ENCODE measurements at regions not wholly inside any gene's neighbourhood (a gene's known extent, or its start where the extent isn't known, plus 50 kb on each side); places are given as distances from the start of the nearest gene placed in this dataset.

- no peak overlapping the region for H3K27ac Mint-ChIP-seq
- H3F3A ChIP-seq (replicated peaks; ENCODE audit: low read depth) = no peaks in the 10 kb centered on the region
- H4K20me1 ChIP-seq (replicated peaks; ENCODE audit: insufficient read depth) = no peaks in the 10 kb centered on the region
- H3K4me1 Mint-ChIP-seq = peaks cover 4% of the 10 kb centered on the region; the same call in 2 of the 3 replicates
- H3K9me2 ChIP-seq (ENCODE audit: insufficient read depth) = 0 out of 2 replicates have a peak, but pooled peaks cover 3% of the 10 kb centered on the region
- H3K4me2 ChIP-seq = no peak overlapping the region
- ATAC-seq = no peak
- H3K4me1 ChIP-seq (ENCODE audit: insufficient read depth) = peaks cover 2% of the 10 kb centered on the region; the same call in 1 of the 2 replicates
- H3K27me3 Mint-ChIP-seq (ENCODE audit: insufficient read depth, low read depth, poor library complexity) = peaks cover 3% of the 10 kb centered on the region
- no peaks in the 10 kb centered on the region for H3K36me3 ChIP-seq (ENCODE audit: insufficient read depth)
- H3K4me3 ChIP-seq = no peak overlapping the region
- H3K36me3 Mint-ChIP-seq (ENCODE audit: low read depth) = no peaks in the 10 kb centered on the region
- DNase-seq (ENCODE audit: low spot score) = no peak
- no peaks in the 10 kb centered on the region for H3K79me2 ChIP-seq (replicated peaks; ENCODE audit: insufficient read depth)
- peaks cover 3% of the 10 kb centered on the region; the same call in 2 of the 3 replicates for H3K9me3 Mint-ChIP-seq
- H3K27ac ChIP-seq (ENCODE audit: low read depth) = no peak overlapping the region
- H3K4me3 Mint-ChIP-seq = no peak overlapping the region
- no peaks in the 10 kb centered on the region for H3K27me3 ChIP-seq (ENCODE audit: insufficient read depth)
- TF ChIP-seq, protein P1, sequence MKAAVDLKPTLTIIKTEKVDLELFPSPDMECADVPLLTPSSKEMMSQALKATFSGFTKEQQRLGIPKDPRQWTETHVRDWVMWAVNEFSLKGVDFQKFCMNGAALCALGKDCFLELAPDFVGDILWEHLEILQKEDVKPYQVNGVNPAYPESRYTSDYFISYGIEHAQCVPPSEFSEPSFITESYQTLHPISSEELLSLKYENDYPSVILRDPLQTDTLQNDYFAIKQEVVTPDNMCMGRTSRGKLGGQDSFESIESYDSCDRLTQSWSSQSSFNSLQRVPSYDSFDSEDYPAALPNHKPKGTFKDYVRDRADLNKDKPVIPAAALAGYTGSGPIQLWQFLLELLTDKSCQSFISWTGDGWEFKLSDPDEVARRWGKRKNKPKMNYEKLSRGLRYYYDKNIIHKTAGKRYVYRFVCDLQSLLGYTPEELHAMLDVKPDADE (IDR thresholded peaks at IDR 0.05) = no peak
- TF ChIP-seq ZNF114 (CRISPR knock-in tag; IDR thresholded peaks at IDR 0.05) (no peak), ZNF331 (CRISPR knock-in tag; IDR thresholded peaks at IDR 0.05; ENCODE audit: low read depth) (no peak), CREB1 (CRISPR knock-in tag; IDR thresholded peaks at IDR 0.05; ENCODE audit: low read depth) (no peak), EZH2phosphoT487 (IDR thresholded peaks at IDR 0.05; ENCODE audit: unreplicated experiment) (no peak), POLR2AphosphoS5 (IDR thresholded peaks at IDR 0.05; ENCODE audit: low read depth) (no peak), EZH2 (IDR thresholded peaks at IDR 0.05; ENCODE audit: low read depth, unreplicated experiment) (no peak), CTCF (conservative IDR thresholded peaks at IDR 0.05; ENCODE audit: low read depth in 2 of 2) (no peak), STAT1 (IDR thresholded peaks at IDR 0.05; ENCODE audit: unreplicated experiment) (no peak), JUNB (IDR thresholded peaks at IDR 0.05; ENCODE audit: unreplicated experiment) (no peak), NANOG (IDR thresholded peaks at IDR 0.05; ENCODE audit: borderline replicate concordance) (no peak)
- TF ChIP-seq, protein P2, sequence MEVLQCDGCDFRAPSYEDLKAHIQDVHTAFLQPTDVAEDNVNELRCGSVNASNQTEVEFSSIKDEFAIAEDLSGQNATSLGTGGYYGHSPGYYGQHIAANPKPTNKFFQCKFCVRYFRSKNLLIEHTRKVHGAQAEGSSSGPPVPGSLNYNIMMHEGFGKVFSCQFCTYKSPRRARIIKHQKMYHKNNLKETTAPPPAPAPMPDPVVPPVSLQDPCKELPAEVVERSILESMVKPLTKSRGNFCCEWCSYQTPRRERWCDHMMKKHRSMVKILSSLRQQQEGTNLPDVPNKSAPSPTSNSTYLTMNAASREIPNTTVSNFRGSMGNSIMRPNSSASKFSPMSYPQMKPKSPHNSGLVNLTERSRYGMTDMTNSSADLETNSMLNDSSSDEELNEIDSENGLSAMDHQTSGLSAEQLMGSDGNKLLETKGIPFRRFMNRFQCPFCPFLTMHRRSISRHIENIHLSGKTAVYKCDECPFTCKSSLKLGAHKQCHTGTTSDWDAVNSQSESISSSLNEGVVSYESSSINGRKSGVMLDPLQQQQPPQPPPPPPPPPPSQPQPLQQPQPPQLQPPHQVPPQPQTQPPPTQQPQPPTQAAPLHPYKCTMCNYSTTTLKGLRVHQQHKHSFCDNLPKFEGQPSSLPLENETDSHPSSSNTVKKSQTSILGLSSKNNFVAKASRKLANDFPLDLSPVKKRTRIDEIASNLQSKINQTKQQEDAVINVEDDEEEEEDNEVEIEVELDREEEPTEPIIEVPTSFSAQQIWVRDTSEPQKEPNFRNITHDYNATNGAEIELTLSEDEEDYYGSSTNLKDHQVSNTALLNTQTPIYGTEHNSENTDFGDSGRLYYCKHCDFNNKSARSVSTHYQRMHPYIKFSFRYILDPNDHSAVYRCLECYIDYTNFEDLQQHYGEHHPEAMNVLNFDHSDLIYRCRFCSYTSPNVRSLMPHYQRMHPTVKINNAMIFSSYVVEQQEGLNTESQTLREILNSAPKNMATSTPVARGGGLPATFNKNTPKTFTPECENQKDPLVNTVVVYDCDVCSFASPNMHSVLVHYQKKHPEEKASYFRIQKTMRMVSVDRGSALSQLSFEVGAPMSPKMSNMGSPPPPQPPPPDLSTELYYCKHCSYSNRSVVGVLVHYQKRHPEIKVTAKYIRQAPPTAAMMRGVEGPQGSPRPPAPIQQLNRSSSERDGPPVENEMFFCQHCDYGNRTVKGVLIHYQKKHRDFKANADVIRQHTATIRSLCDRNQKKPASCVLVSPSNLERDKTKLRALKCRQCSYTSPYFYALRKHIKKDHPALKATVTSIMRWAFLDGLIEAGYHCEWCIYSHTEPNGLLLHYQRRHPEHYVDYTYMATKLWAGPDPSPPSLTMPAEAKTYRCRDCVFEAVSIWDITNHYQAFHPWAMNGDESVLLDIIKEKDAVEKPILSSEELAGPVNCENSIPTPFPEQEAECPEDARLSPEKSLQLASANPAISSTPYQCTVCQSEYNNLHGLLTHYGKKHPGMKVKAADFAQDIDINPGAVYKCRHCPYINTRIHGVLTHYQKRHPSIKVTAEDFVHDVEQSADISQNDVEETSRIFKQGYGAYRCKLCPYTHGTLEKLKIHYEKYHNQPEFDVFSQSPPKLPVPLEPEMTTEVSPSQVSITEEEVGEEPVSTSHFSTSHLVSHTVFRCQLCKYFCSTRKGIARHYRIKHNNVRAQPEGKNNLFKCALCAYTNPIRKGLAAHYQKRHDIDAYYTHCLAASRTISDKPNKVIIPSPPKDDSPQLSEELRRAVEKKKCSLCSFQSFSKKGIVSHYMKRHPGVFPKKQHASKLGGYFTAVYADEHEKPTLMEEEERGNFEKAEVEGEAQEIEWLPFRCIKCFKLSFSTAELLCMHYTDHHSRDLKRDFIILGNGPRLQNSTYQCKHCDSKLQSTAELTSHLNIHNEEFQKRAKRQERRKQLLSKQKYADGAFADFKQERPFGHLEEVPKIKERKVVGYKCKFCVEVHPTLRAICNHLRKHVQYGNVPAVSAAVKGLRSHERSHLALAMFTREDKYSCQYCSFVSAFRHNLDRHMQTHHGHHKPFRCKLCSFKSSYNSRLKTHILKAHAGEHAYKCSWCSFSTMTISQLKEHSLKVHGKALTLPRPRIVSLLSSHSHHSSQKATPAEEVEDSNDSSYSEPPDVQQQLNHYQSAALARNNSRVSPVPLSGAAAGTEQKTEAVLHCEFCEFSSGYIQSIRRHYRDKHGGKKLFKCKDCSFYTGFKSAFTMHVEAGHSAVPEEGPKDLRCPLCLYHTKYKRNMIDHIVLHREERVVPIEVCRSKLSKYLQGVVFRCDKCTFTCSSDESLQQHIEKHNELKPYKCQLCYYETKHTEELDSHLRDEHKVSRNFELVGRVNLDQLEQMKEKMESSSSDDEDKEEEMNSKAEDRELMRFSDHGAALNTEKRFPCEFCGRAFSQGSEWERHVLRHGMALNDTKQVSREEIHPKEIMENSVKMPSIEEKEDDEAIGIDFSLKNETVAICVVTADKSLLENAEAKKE (CRISPR knock-in tag; IDR thresholded peaks at IDR 0.05) = no peak
- TF ChIP-seq, protein P3, sequence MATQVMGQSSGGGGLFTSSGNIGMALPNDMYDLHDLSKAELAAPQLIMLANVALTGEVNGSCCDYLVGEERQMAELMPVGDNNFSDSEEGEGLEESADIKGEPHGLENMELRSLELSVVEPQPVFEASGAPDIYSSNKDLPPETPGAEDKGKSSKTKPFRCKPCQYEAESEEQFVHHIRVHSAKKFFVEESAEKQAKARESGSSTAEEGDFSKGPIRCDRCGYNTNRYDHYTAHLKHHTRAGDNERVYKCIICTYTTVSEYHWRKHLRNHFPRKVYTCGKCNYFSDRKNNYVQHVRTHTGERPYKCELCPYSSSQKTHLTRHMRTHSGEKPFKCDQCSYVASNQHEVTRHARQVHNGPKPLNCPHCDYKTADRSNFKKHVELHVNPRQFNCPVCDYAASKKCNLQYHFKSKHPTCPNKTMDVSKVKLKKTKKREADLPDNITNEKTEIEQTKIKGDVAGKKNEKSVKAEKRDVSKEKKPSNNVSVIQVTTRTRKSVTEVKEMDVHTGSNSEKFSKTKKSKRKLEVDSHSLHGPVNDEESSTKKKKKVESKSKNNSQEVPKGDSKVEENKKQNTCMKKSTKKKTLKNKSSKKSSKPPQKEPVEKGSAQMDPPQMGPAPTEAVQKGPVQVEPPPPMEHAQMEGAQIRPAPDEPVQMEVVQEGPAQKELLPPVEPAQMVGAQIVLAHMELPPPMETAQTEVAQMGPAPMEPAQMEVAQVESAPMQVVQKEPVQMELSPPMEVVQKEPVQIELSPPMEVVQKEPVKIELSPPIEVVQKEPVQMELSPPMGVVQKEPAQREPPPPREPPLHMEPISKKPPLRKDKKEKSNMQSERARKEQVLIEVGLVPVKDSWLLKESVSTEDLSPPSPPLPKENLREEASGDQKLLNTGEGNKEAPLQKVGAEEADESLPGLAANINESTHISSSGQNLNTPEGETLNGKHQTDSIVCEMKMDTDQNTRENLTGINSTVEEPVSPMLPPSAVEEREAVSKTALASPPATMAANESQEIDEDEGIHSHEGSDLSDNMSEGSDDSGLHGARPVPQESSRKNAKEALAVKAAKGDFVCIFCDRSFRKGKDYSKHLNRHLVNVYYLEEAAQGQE (IDR thresholded peaks at IDR 0.05; ENCODE audit: unreplicated experiment) = no peak
- H2AFZ ChIP-seq = no peak overlapping the region
Observed at GRCh38 chr2:108080177-108080576, 93.9 kb downstream of the SLC5A7 start.
